ENCODE measurements at regions not wholly inside any gene's neighbourhood (a gene's known extent, or its start where the extent isn't known, plus 50 kb on each side); places are given as distances from the start of the nearest gene placed in this dataset.

- no peak for TF ChIP-seq POLR2AphosphoS5 (IDR thresholded peaks at IDR 0.05)
- TF ChIP-seq CTCF (IDR thresholded peaks at IDR 0.05): no peak
- TF ChIP-seq POLR2A (IDR thresholded peaks at IDR 0.05): no peak
- TF ChIP-seq EP300 (IDR thresholded peaks at IDR 0.05): no peak
Measured at GRCh38 chr5:158100373-158100888, 241.5 kb upstream of the CLINT1 start.
